H54 (cell line): ENCODE measurements at regions not wholly inside any gene's neighbourhood (a gene's known extent, or its start where the extent isn't known, plus 50 kb on each side); places are given as distances from the start of the nearest gene placed in this dataset.

Experiments used
- DNase-seq: peaks from one replicate; pipeline ENCODE4 v3.0.0; 2011; ENCODE audit warnings: low spot score, mixed read lengths; ENCODE audit not compliant: insufficient read length
- FAIRE-seq: peaks from 3 replicates; lab custom pipeline; 2011; peaks lifted over from hg19 to GRCh38; lab: Jason Lieb, UNC
- POLR2A ChIP-seq: IDR thresholded peaks from 2 replicates; pipeline ENCODE4 v1.6.1; 2011; ENCODE audit warnings: low read depth, mild to moderate bottlenecking, low read length

DNA sequence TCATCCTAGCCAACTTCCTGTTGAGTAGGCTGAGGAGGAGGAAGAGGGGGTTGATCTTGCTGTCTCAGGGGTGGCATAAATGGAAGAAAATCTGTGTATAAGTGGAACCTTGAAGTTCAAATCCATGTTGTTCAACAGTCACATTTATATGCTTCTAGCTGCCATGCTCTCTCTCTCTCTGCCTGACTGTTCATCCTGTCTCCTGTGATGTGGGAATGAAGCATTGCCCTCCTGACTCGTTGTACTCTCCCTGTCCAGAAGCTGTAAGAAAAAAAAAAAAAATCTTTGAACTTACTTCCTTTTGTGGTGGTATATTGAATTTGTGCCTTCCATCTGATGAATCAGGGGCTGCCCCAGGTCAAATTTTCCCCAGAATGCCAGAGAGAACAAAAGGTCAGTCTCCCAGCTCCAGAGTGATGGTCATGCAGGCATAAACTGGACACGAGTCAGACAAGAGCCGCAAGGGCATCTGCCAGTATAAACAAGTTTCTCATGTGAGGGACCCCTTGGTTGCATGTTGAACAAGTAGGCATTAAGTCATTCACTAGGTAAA lies 257.0 kb downstream of the IDS start:
- no peak for TF ChIP-seq POLR2A
- FAIRE-seq = no peak

DNA sequence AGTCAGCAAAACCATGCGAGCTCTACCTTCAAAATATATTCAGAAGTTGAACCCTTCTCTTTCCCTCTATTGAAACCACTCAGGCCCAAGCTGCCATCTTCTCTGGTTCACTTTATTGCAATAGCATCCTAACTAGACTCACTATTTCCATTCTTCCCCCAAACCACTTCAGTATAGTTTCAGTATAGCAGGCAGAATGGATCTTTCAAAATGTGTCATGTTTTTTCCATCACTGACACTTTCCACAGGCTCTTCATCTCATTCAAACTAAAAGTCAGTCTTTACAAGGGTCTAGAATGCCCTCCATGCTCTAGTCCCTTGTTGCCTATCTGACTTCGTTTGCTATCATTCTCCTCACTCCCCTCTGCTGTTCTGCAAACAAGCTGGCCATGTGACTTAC lies 274.4 kb downstream of the IDS start:
- no peak for TF ChIP-seq POLR2A
- no peak for FAIRE-seq

More for the DNA sequence above, 257.0 kb downstream of the IDS start:
- no peak for DNase-seq

DNA sequence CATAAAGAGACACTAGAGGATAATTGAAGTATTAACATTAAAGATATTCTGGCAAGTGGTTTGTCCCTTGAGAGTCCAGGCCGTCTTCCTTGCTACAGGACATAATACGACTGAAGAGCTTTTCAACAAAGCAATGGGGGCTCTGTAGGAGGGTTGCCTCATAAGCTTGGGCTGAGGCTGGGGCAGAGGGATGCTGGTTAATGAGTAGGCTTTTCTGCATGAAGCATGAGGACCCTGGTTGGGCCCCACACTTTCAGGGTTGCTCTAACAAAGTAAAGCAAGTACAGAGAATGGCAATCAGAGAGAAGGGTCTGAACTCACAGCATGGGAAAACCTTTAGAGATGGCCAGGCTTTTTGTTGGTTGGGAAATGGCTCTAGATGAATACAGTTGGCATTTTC lies 281.3 kb downstream of the IDS start:
- FAIRE-seq (no peak), DNase-seq (no peak)
- no peak for TF ChIP-seq POLR2A

More for the DNA sequence above, 274.4 kb downstream of the IDS start:
- no peak for DNase-seq

DNA sequence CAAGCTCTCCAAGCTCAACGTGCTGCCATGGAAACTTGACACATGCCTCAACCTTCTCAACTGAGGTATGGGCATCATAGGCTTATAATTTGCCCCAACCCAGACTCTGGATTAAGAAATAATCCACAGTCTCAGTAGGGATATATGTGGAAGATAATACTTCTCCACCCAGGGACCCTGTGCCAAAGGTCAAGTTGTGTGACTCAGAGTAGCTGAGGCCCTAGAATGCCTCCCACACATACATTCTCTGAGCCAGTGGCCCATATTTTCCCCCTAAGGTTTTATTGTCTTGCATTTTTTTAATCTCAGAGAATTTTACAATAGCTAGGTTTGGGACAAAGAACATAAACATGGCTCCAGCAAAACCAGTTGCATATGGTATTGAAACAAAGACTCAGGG lies 283.1 kb downstream of the IDS start:
- TF ChIP-seq POLR2A = no peak
- DNase-seq = no peak
- no peak for FAIRE-seq

DNA sequence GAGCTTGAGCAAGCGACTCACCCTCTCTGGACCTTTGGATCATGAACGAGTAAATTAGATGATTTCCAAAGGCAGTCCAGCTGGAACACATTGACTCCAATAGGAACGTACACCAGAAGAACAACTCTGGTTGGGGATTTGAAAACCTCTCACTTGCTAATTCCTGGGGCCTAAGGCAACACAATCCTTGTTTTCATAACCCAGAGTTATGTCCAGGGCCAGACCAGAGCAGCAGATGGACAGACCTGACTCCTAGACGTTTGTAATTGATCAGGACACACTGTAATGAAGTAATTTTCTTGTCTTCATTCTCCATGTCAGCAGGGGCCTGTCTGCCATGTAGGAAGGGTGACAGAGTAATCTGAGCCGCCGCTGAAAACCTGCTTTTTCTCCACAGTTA lies 283.9 kb downstream of the IDS start:
- no peak for TF ChIP-seq POLR2A
- DNase-seq = no peak
- no peak for FAIRE-seq

DNA sequence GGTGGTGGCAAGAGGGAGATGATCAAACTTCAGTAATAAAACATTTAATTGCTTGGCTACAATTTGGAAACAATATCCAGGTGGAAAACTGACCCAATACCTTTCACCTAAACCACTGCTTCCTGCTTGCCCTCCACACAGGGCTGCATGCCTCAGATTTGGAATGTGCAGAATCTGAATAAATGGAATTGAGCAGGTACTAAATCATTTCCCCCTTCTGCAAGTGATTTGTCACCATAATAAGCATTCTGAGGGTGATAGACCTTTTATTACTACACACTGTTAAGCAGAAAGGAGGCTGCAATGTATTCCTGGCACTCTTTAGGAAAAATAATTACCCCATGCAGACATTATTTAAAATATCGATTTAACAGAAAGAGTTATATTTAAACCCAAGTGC lies 291.8 kb downstream of the IDS start:
- FAIRE-seq = no peak
- no peak for TF ChIP-seq POLR2A
- no peak for DNase-seq

DNA sequence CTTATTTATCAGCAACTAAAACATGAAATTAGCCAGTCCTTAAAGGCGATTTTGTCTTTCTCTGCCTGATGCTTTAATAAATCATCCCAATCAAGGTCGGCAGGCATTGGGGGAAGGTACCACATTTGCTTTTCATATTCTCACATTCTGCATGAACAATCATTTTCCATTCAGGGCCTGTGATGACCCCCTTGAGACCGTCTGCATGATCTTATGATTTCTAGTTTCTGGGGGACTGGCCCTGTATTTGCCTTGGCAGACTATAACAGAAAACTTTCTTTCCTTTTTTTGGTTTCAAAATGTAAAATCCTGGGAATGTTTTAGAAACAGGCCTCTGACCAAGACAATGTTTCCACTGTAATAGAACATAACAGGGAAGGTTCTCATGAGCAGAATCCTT lies 296.8 kb downstream of the IDS start:
- TF ChIP-seq POLR2A = no peak
- DNase-seq (no peak), FAIRE-seq (no peak)

DNA sequence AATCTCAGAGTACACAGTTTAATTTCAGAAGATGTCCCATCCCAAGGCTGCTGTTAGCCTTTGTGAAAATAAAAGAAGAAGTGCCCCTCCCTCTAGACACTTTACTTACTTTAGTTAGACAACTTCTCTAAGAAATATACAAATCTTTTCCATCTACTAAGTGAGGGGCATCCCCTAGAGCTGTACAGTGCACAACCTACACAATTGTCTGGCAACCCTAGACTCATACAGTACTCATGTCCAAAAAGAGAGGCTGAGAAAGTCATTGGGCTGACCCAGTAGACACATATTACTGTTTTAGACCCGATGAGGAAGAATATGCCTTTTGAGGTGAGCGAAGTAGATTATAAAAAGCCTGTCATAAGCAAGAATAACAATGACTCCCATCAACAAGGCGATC lies 297.6 kb downstream of the IDS start:
- FAIRE-seq (no peak), DNase-seq (no peak)
- TF ChIP-seq POLR2A = no peak

DNA sequence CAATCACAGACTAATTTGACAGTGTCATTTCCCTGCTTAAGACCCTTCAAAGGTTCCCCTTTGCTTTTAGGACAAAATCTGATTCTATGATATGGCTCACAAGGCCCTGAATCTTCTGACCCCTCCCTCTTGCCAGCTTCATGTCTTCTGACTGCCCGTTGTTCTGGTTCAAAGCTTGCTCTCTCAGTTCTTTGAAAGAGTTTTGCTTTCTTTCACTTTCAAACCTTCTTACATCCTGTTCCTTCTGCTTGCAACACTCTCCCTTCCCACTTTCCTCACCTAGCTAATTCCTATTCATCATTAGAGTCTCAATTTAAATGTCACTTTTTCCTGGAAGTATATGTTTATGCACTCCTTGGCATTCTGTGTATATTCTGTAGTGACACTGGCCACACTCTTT lies 299.2 kb downstream of the IDS start:
- no peak for FAIRE-seq

DNA sequence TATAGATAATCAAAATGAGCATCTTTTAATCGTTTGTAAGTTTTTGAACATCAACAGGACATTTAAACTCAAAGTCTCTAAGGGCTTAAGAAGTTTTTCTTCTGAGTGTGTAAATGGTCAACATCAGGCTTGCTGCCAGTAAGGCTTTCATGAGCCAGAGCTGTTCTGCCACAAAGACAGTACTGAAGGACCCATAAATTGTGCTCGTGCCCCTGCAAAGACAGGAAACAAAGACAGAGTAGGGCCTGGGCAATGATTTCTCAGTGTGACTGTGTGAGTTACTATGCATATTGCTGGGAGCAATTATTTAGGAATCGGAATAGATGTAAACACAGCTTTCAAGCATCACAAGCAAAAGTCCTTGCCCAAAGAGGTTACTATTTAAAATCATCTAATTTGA lies 300.0 kb downstream of the IDS start:
- no peak for TF ChIP-seq POLR2A
- FAIRE-seq (no peak), DNase-seq (no peak)

More for the DNA sequence above, 299.2 kb downstream of the IDS start:
- TF ChIP-seq POLR2A = no peak
- no peak for DNase-seq

DNA sequence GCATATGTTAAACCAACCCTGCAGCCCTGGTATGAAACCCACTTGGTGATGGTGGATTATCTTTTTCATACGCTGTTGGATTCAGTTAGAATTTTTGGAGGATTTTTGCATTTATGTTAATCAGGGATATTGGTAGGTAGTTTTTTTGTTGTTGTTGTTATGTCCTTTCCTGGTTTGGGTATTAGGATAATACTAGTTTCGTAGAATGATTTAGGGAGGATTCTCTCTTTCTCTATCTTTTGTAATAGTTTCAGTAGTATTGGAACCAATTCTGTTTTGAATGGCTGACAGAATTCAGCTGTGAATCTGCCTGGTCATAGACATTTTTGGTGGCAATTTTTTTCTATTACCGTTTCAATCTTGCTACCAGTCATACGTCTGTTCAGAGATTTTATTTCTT lies 305.4 kb downstream of the IDS start:
- DNase-seq (no peak), FAIRE-seq (no peak)
- no peak for TF ChIP-seq POLR2A

DNA sequence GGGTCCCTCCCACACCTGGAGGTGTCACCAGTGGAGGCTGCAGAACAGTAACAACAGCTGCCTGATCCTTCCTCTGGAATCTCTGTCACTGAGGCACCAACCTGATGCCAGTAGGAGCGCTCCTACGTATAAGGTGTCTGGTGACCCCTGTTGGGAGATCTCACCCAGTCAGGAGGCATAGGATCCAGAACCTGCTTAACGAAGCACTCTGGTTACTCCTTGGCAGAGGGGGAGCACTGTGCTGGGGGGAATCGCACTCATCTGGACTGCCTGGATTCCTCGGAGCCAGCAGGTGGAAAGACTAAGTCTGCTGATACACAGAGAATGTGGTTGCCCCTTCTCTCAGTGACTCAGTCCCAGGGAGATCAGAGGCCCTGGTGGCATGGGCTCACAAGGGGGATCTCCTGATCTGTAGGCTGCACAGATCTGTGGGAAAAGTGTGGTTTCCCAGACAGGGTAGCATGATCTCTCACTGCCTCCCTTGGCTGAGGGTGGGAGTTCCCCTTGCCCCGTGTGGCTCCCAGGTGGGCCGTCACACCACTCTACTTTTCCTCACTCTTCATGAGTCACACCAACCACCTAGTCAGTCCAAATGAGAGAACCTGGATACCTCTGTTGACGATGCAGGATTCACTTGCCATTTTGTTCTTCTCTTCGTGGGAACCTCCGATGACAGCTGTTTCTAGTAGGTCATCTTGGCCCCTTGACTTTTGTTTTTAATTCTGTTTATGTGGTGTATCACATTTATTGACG lies 305.9 kb downstream of the IDS start:
- no peak for FAIRE-seq
- no peak for TF ChIP-seq POLR2A
- no peak for DNase-seq

DNA sequence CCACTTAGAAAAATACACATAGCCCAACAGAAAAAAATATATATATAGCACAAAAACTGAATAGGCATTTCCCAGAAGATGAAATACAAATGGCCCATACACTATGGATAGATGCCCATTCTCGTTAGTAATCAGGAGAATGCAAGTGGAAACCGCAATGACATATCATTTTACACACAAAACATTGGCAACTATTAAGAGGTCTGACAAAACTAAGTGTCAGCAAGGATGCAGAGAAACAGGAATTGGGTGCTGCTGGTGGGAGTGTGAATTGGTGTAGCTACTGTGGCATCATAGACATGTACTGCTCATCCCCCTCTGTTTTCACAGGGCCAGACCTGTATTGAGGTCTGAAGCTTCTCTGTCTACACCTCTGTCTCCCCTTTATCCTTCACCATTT lies 320.0 kb downstream of the IDS start:
- FAIRE-seq = no peak
- no peak for DNase-seq
- TF ChIP-seq POLR2A = no peak

DNA sequence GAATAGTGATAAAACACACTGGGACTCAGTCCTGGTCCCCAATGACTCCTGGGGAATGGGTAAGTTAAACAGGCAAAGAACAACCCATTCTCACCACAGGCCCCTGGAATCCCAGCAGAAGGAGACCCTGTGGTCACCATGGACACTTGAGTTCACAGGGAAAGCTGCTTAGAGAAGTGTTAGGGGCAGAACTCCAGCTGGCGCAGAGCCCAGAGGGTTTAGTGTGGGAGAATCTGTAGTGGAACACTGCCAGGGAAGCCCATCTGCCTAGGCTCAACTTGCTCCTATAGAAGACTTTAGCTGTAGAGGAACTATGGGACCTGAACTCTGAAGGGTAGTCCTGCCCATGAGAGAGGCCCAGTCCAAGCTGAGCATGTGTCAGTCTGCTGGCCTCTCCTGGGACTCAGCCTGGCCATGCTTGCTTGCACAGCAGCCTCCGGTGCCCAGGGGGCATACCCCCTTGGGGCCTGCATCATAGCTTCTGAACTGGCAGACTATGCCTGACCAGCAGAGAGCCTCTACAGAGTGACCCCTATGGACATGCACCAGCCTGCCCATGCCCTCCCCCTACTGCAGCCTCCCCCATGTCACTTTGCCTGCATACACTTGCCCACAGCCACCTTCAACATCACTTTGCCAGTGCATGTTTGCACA lies 343.5 kb downstream of the IDS start:
- no peak for TF ChIP-seq POLR2A
- FAIRE-seq = no peak
- DNase-seq = no peak

DNA sequence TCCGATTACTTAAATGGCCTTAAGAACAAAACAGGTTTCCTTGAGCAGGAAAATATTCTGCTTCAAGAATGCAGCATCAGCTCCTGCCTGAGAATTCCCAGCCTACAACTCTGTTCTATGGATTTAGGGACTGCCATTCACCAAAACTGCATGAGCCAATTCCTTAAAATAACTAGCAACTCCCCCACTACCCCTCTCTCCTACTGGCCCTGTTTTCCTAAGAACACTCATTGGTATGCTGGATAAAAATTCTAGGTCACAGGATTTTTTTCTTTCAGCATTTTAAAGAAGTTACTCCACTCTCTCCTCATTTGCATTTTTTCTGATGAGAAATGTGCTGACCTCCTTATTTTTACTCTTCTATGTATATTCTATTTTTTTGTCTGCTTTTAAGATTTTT lies 347.1 kb downstream of the IDS start:
- TF ChIP-seq POLR2A = no peak
- no peak for DNase-seq
- FAIRE-seq = no peak
